ENCODE measurements at regions not wholly inside any gene's neighbourhood (a gene's known extent, or its start where the extent isn't known, plus 50 kb on each side); places are given as distances from the start of the nearest gene placed in this dataset.

GRCh38 chr3:182492536-182492935, 300.8 kb upstream of the ATP11B start:
- Mint-ChIP-seq H3K27me3 (ENCODE audit: insufficient read depth, unreplicated experiment) (no peaks in the 10 kb centered on the region), H3K27ac (ENCODE audit: unreplicated experiment) (no peak overlapping the region), H3K4me1 (ENCODE audit: low read depth, unreplicated experiment) (no peaks in the 10 kb centered on the region), H3K9me3 (ENCODE audit: unreplicated experiment) (no peaks in the 10 kb centered on the region), H3K36me3 (ENCODE audit: insufficient read depth, unreplicated experiment) (no peaks in the 10 kb centered on the region), H3K4me3 (ENCODE audit: unreplicated experiment) (no peak overlapping the region)
- ChIA-PET POLR2A (no interaction called here), CTCF (no interaction called here)
- Histone ChIP-seq H3K9me3 (no peaks in the 10 kb centered on the region; the same call in 1 of the 2 replicates), H3K27me3 (replicated peaks; ENCODE audit: control insufficient read depth, insufficient read depth, low read length) (no peaks in the 10 kb centered on the region), H3K4me1 (no peaks in the 10 kb centered on the region), H3K36me3 (ENCODE audit: control insufficient read depth, insufficient read depth, low read length) (no peaks in the 10 kb centered on the region), H3K4me3 (ENCODE audit: low read depth, low read length) (no peak overlapping the region)
- no peak for TF ChIP-seq CTCF (IDR thresholded peaks at IDR 0.05; ENCODE audit: insufficient read depth in 1 of 2, low read depth in 1 of 2, low read length in 1 of 2, severe bottlenecking in 1 of 2, unreplicated experiment in 1 of 2)
- BruUV-seq (replicated peaks), result no TSS peak
- intact Hi-C loops (cut with micrococcal nuclease; ENCODE audit: unreplicated experiment), result loop anchor here (5.0 kb wide), 1 partner anchor 190 kb away; no protein-coding TSS in a partner anchor
- DNase-seq, result no peak

DNA sequence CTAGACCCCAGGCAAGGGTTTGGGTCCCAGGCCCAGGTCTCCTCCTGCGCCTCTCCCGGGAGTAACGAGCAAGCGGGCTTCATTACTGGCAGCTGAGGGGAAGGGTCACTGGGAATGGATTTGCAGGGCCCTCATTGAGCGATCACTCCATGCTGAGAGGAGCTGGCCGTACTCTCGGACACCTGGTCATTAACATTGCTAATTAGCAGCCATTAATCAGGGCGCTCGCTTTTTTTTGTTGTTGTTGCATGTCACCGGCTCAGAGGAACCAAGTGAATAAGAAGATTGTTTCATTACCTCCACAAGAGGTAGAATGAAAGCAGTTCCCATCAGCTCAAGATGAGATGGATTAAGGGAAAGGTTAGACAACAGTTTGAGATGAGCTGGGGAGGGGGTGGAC, 293.0 kb upstream of the ATP11B start:
- no peak overlapping the region for H3K27ac Mint-ChIP-seq (ENCODE audit: unreplicated experiment)
- H3K36me3 ChIP-seq (ENCODE audit: control insufficient read depth, insufficient read depth, low read length), result no peaks in the 10 kb centered on the region
- no peaks in the 10 kb centered on the region for H3K36me3 Mint-ChIP-seq (ENCODE audit: insufficient read depth, unreplicated experiment)
- H3K27me3 ChIP-seq (replicated peaks; ENCODE audit: control insufficient read depth, insufficient read depth, low read length), result no peaks in the 10 kb centered on the region
- H3K27me3 Mint-ChIP-seq (ENCODE audit: insufficient read depth, unreplicated experiment), result no peaks in the 10 kb centered on the region
- no peaks in the 10 kb centered on the region for H3K9me3 Mint-ChIP-seq (ENCODE audit: unreplicated experiment)
- no peaks in the 10 kb centered on the region for H3K4me1 ChIP-seq
- no TSS peak for BruUV-seq (replicated peaks)
- intact Hi-C loops (cut with micrococcal nuclease; ENCODE audit: unreplicated experiment), result no loop called here
- no peak overlapping the region for H3K4me3 ChIP-seq (ENCODE audit: low read depth, low read length)
- no peak for DNase-seq
- no peaks in the 10 kb centered on the region for H3K4me1 Mint-ChIP-seq (ENCODE audit: low read depth, unreplicated experiment)
- ChIA-PET POLR2A (no interaction called here), CTCF (no interaction called here)
- H3K9me3 ChIP-seq, result no peaks in the 10 kb centered on the region
- H3K4me3 Mint-ChIP-seq (ENCODE audit: unreplicated experiment), result no peak overlapping the region
- TF ChIP-seq CTCF (IDR thresholded peaks at IDR 0.05; ENCODE audit: insufficient read depth in 1 of 2, low read depth in 1 of 2, low read length in 1 of 2, severe bottlenecking in 1 of 2, unreplicated experiment in 1 of 2), result no peak

- Histone ChIP-seq H3K4me3 (ENCODE audit: low read depth, low read length) (no peak overlapping the region), H3K36me3 (ENCODE audit: control insufficient read depth, insufficient read depth, low read length) (no peaks in the 10 kb centered on the region), H3K4me1 (no peaks in the 10 kb centered on the region), H3K27me3 (replicated peaks; ENCODE audit: control insufficient read depth, insufficient read depth, low read length) (no peaks in the 10 kb centered on the region), H3K9me3 (no peaks in the 10 kb centered on the region)
- no TSS peak for BruUV-seq (replicated peaks)
- ChIA-PET POLR2A (no interaction called here), CTCF (no interaction called here)
- intact Hi-C loops (cut with micrococcal nuclease; ENCODE audit: unreplicated experiment), result no loop called here
- H3K9me3 Mint-ChIP-seq (ENCODE audit: unreplicated experiment), result no peaks in the 10 kb centered on the region
- no peak for DNase-seq
- no peaks in the 10 kb centered on the region for H3K36me3 Mint-ChIP-seq (ENCODE audit: insufficient read depth, unreplicated experiment)
- no peak overlapping the region for H3K4me3 Mint-ChIP-seq (ENCODE audit: unreplicated experiment)
- no peak for TF ChIP-seq CTCF (IDR thresholded peaks at IDR 0.05; ENCODE audit: insufficient read depth in 1 of 2, low read depth in 1 of 2, low read length in 1 of 2, severe bottlenecking in 1 of 2, unreplicated experiment in 1 of 2)
- H3K27ac Mint-ChIP-seq (ENCODE audit: unreplicated experiment), result no peak overlapping the region
- H3K4me1 Mint-ChIP-seq (ENCODE audit: low read depth, unreplicated experiment), result no peaks in the 10 kb centered on the region
- peaks cover 5% of the 10 kb centered on the region for H3K27me3 Mint-ChIP-seq (ENCODE audit: insufficient read depth, unreplicated experiment)
Observed at GRCh38 chr3:182501856-182502255, 291.4 kb upstream of the ATP11B start.
